Non-pigmented ciliary epithelial cell (primary cell): ENCODE measurements at regions not wholly inside any gene's neighbourhood (a gene's known extent, or its start where the extent isn't known, plus 50 kb on each side); places are given as distances from the start of the nearest gene placed in this dataset.
"Not testable (repeated sequence)": the region's sequence is repeated elsewhere in the genome, so short reads cannot be mapped to it uniquely, and the experiment has no call there.

Source experiments
- DNase-seq: peaks from one replicate; pipeline ENCODE4 v3.0.0-alpha.2; 2010; ENCODE audit warnings: low read depth

DNA sequence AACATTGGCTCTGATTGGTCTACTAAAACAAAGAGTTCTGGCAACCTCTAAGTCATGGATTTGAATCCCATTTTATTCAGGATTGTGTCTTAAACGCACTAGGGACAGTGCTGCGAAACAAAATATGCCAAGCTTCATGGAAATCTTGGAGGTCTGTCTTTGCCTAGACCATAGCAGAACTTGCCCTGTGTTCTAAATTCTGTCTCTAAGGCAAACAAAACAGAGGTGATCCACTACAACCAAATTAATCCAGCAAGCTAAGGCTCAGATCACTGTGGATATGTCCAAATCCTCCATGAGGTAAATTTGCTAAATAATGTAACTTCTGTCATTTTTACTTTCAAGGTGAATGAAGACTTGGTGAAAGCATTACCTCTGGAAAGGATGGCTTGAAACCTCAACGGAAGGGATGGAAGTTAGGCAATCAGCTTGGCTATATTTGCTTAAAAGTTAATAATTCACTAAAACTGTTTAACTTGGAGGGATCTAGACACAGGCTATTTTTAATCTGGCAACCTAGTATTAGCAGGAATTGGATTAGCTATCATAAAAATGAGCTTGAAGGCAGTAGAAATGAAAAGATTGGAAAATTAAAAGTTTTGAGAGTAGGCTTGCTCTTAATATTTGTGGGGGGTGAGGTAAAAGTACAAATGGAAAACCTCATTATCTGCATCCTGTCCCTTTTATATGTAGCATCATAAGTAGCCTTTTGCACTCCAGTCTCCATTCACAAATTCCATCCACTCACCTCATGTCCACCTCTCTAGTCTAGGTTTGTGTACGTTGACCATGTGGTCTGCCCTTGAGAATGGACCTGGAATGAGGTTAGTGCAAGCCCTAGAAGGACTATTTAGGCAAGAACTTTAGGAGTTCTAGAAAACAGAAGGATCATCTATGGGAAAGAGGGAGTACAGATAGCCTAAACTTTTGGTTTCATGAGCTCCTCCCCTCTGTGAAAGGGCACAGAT lies 176.2 kb downstream of the SMC2 start:
- DNase-seq = no peak

DNA sequence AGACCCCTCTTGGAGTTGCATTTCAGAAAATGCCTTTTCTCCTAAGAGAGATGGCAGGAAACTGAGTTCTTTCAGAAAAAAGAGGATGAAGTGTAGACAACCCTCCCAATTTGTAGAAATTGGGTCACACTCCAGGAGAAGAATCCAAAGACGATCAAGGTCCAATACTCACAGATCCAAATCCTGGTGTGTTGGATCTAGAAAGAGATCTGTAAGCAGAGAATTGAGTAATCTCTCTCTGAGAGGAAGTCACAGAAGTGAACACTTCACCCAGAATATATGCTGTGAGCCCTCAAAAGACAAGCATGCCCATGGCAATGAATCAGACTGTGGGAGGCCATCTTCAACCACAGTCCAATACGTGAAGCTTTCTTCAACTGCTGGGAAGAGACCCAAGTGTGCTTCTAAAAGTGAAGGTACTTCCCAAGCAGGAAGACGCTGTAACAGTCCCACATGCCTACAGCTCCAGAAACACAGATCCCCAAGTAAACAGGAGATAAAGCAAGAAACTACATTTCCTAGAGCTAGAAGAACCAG lies 182.7 kb downstream of the SMC2 start:
- peak; percentile 15 for DNase-seq

DNA sequence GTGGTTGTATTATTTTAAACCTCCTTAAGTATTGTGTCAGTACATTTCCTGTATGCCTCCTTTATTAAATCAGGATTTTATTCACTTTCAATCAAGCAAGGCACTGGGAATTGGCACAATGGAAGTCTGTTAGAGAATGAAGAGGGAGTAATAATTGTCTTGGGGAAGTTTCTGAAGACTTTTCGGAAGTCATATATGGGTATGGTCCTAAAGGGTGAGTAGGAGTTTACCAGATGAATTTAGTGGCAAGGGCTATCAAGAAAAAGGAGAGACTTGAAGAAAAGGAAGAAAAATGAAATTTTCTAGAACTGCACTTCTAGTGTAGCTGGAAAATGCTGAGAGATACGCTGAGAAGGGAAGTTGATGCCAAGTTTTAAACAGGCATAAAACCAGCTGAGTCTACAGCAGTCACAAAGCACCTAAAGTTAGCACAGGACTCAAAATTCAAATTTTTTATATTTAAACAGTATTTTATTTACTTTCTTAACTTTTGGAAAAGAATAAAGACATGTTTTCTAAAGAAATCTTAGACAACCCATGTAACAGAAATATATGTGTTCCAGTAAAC lies 184.9 kb downstream of the SMC2 start:
- no peak for DNase-seq

DNA sequence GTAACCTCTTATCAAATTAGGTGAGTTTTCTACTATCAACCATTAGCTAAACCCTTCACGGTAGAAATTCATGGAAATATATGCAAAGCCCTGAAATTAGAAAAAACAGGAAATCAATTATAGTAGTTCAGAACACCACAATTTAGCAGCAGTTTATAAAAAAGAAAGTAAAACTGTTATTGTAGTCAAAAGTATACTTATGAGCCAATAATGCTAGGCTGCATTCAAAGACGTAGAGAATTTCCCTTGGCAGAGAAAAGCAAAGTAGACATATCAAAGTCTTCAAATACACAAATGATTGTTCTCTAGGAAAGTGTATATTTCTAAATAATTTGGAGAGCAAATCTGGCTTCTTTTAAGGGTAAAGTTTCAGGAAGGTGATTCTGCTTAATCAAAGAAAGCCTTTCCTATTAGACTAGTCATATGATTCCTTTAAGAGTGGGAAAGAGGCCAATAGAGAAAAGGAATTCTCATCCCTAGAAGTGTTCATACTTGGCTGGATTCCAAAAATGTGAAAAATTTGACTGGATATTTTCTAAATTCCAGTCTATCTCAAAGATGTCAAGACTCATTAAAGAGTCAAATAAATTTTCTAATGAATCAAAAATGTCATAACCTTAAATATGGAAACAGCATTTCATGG lies 185.5 kb downstream of the SMC2 start:
- peak; percentile 22 for DNase-seq

DNA sequence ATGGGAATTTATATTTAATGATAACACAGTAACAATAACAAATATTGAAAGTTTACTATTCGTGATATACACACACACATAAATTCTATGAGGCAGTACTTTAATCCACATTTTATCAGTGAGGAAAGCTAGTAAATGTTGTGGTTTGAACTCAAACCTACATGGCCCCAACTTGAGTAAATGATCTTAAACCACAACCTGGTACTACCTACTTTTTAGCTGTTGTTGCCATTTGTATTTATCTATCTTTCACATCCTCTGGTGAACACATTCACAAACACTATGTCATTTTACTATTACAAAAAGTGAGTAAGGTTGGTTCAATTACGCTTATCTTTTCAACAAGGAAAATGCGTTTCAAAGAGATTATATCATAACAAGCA lies 186.1 kb downstream of the SMC2 start:
- DNase-seq = peak; percentile 18

DNA sequence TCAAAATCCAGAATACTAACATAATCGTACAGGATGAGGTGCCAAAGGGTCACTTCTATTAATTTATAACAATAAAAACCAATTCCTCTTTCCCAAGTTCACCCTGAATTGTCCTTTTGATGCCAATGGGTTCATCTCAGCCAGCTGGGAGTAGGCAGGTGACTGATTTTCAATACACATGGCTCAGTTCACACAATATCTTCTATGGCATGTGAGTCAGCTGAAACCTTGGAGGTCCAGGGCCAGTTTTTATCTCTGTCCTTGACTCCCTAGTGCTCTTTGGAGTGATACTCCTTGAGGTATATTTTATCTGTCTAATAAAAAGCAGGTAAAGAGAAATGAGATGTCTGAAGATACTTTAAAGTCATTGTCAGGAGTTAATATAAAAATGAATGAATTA lies 186.6 kb downstream of the SMC2 start:
- no peak for DNase-seq

DNA sequence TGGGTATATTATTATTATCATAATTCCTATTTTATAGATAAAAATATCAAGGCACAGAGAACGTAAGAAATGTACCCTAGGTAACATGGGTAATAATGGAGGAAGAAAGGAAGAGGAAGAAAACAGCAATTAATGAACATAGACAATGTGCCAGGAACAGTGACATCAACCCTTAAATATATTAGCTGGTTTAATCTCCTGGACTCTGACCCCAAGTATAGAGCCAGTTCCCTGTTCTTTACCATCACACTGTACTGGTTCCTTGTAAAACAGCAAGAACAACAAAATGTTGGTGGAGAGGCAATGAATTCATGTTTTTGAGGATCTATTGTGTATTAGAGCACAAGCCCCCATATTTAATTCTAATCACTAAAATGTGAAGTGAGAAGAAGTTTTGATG lies 192.1 kb downstream of the SMC2 start:
- no peak for DNase-seq

DNA sequence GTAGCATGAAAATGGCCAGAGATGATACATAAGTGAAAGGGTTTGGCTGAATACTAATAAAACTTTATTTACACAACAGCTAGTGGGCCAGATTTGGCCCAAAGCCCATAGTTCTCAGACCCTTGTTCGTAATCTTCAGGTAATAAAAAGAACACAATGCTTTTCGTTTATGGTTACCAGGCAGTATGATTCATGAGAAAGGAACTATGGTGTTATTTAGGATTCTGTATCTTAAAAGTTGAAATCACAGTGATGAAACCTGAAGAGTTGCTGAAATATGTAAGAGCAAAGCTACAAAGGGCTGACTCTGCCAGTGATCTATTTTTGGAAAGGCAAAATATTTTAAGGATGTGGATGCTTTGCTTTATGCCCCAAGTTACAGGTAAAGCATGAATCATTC lies 192.7 kb downstream of the SMC2 start:
- DNase-seq = no peak

DNA sequence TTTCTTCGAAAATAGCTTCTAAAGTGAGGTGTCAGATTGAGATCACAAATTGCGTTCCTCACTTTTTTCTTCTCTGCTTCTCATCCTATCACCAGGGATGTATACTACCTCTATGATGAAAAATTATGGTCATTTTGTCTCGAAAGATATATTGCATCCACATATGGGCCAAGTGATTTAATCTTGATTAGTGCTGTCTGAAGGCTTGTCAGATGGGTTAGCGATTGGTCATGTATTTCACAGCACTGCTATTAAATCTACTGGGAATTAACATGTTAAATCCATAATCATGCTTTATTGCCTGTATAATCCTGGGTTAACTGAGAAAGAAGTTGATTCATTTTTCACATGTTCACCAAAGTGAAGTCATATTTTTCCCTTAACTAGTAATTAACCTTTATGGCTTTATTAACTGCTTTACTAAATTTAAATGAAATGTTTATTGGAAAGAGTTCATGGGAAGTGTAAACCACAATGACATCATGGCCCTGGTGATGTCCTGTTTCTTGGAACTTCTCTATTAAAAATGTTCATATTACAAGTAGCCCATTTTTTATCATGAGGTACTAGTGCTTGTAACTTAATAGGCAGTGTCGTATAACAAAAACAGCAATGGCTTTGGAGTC lies 193.3 kb downstream of the SMC2 start:
- no peak for DNase-seq

DNA sequence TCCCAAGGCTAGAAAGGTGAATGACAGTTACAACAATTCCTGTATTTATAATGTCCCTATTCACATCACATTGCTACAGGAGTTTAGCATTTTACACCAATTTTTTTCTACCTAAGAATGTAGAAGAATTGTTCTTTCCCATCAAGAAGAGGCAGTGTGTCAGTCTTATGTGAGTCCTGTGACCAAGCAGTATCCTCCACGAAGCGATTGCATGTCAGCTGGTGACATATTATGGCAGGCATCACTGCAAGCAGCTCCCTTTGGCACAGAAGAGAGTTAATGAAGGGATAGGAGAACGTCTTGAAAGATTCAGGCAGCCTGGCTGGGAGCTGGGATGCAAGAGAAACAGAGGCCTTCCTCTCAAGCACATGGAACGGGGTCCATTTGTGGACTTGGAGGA lies 199.8 kb downstream of the SMC2 start:
- DNase-seq = no peak

DNA sequence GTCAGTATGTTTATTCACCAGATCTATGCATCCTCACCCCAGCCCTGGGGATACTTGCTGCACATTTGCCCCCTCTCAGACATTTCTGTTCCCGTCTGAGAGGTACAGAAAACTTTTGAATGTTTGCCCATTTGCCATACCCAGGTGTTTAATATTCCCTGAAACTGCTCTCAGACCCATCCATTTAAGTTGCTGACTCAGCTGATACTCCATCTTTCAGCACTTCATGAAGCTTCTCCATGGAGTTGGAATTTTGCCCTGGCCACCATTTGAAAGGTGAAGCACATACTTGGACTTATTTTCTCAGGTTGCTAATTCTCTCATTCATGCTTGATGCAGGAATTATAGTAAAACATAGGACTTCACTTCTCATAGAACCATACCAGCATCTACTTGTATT lies 203.9 kb upstream of the OR13F1 start:
- no peak for DNase-seq

DNA sequence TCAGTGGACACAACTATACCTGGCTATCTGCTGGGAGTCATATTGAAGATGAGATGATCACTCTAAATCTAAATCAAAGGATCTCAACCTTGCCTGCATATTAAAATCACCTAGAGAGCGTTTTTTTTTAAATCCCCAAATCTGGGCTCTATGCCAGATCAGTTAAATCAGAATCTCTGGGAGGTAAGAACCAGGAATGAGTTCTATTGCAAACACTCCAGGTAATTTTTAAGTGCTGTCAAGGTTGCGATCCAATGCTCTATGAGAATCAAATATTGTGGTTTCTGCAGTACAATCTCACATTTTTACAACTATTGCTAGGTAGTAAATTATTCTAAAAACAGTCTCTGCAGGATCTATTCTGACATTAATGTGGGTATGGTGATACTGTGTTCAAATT lies 202.3 kb upstream of the OR13F1 start:
- no peak for DNase-seq

DNA sequence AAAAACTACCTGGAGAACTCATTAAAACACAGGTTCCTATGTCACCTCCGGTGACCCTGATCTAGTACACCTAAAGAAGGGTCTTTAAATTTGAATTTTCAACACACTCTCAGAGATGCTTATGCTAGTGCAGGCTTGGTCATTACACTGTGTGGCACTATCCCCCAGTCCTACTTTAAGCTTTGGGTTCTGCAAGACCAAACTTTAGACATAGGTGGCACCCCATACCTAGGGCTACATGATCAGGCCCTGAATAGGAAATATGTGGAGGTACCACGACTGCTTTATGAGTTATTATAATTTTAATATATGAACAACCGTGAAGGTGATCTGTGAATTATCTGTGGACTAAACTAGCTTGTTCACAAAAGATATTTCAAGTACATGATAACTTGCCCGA lies 201.3 kb upstream of the OR13F1 start:
- no peak for DNase-seq

DNA sequence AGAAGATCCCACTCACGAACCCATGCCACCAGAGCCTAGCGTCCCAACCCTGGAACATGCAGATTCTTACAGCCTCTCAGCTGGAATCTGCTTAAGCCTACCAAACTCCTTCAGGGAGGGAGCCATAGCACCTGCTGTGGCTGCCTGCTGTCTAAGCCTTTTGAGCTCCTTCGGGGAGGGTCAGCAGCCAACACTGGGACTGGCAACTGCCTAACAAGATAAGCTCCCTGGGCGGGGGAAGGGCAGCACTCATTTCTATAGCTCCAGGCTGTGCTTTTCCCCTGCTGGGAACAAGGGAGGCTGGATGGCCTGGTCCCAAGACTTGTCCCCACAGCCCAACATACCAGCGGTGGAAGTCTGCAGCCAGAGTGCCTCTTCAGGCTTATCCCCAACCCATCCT lies 199.1 kb upstream of the OR13F1 start:
- DNase-seq = no peak

DNA sequence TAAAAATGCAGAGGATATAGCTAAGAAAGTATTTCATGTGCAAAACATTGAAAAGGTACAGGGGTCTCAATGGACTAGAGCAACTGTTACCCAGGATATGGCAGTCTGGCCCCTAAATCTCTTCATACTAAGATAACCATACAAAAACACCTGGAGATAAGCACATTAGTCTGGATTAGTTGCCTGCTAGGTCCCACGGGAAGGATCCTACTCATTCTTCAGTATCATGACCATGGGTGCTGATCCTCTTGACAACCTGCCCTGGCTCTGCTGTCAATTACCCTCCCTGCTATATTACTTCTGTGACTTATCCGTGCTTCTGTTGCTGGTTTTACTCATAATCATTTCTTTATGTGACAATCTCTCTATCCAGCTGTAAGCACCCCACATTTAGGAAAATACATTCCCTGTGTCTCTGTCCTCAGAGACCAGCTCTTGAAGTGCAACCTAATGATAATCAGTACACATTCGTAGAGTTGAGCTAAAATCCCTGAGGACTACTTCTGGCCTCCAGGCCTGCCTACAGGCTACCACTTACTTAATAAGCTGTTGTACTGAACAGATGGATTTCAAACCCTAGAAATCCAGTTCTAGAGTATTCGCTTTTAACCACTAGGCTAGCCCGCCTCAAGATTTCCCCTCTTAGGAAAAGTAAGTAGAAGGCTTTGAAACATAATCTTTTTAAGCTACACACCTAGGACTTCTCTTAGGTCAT lies 190.5 kb upstream of the OR13F1 start:
- no peak for DNase-seq

DNA sequence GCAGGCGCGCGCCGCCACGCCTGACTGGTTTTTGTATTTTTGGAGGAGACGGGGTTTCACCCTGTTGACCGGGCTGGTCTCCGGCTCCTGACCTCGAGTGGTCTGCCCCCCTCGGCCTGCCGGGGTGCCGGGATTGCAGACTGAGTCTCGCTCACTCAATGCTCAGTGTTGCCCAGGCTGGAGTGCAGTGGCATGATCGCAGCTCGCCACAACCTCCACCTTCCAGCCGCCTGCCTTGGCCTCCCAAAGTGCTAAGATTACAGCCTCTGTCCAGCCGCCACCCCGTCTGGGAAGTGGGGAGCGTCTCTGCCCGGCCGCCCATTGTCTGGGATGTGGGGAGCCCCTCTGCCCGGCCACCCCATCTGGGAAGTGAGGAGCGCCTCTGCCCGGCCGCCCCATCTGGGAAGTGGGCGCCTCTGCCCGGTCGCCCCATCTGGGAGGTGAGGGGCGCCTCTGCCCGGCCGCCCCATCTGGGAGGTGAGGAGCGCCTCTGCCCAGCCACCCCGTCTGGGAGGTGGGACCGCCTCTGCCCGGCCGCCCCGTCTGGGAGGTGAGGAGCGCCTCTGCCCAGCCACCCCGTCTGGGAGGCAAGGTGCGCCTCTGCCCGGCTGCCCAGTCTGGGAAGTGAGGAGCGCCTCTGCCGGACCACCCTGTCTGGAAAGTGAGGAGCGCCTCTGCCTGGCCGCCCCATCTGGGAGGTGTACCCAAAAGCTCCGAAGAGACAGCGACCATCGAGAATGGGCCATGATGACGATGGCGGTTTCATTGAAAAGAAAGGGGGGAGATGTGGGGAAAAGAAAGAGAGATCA lies 187.7 kb upstream of the OR13F1 start:
- DNase-seq = not testable (repeated sequence)

DNA sequence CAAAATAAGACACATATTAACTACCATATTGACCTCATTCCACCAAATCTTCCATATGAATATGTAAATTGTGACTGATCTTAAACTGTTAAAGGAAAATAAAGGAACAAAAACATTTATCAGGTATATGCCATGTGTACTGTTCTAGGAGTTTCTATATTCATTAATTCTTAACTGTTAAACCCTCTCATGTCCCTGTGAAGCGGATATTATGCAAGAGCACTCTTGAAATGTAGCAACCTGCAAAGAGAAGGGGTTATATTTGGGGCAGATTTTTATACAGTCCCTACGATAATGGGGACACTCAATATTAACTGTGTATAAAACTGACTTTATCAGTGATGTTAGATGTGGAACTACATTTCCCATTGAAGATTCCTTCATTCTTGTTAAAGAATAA lies 184.9 kb upstream of the OR13F1 start:
- DNase-seq = no peak

DNA sequence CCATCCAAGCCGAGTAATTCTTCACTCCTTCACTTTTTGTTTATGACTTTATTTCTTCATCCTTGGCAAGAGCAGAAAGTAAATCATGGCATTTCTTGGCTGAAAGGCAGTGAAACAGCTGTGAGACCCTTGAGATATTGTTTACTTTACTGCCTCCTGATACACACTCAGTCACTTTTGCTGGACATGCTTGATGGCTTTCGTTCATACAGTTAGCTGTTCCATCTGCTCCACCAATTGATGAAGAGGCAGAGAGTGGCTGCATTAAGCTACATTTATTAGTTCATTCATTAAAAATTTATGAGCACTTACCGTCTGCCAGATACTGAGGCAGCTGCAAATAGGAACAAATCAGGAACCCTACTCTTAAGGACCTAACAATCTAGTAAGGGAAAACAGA lies 184.4 kb upstream of the OR13F1 start:
- no peak for DNase-seq

DNA sequence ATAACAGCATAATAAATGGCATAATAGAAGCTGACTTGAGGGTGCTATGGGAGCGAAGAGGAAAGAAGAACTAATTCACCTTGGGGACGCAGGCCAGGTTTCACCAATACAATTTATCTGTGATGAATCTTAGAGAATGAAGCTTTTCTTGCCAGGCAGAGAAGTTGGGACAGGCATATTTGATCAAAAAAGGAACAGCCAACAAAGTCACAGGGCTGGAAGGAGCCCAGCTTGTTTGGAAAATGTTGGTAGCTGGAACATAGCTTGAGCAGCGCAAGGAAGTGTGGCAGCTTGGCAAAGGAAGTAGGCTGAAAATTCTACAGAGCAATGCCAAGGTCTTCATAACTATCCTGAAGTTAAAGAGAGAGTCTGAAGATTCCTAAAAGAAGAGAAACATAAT lies 181.5 kb upstream of the OR13F1 start:
- DNase-seq = no peak

DNA sequence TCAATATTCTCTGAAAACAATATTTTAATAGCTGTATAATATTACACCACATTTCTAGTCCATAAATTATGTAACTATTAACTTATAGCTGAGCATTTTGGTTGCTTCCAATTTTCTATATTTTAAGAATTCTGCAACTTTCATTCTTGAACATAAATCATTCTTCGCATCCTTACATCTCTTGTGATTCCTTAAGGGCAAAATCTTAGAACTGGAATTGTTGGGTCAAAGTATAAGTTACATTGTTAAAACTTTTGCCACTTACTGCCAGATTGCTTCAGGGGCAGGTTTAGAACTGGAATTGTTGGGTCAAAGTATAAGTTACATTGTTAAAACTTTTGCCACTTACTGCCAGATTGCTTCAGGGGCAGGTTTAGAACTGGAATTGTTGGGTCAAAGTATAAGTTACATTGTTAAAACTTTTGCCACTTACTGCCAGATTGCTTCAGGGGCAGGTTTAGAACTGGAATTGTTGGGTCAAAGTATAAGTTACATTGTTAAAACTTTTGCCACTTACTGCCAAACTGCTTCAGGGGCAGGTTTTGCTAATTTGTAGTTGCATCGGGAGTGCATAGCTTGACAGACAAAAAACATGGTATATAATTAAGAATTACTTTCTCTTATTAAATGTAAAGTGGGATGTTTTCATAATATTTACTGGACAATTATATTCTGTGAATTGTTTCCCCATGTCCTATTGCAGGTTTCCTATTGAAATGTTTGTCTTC lies 179.9 kb upstream of the OR13F1 start:
- DNase-seq = not testable (repeated sequence)
